ENCODE measurements at regions not wholly inside any gene's neighbourhood (a gene's known extent, or its start where the extent isn't known, plus 50 kb on each side); places are given as distances from the start of the nearest gene placed in this dataset.

GRCh38 chr14:82587226-82587625 is 1053.6 kb upstream of the SEL1L start:
- Histone ChIP-seq H3K4me3 (no peak overlapping the region), H3K9me3 (replicated peaks in 1 of 3) (no peaks in the 10 kb centered on the region), H3K27ac (no peak overlapping the region), H3K4me1 (replicated peaks in 1 of 2) (no peaks in the 10 kb centered on the region), H3K36me3 (replicated peaks in 1 of 2) (no peaks in the 10 kb centered on the region), H3K27me3 (no peaks in the 10 kb centered on the region)
- WGBS, 4 donors, result 68 to 73% (median 71%) methylated on average over 3 of the region's 3 CpGs
- TF ChIP-seq CTCF (IDR thresholded peaks at IDR 0.05) (no peak), POLR2A (IDR thresholded peaks at IDR 0.05) (no peak)
- DNase-seq, result no peak
- intact Hi-C loops (cut with DNase I), result no loop called here

GRCh38 chr14:82595466-82595865 is 1061.8 kb upstream of the SEL1L start:
- H3K27ac ChIP-seq, result no peak overlapping the region
- TF ChIP-seq POLR2A (IDR thresholded peaks at IDR 0.05) (no peak), CTCF (IDR thresholded peaks at IDR 0.05) (no peak)
- no peaks in the 10 kb centered on the region for H3K27me3 ChIP-seq

GRCh38 chr14:82602794-82603193 is 1069.1 kb upstream of the SEL1L start:
- no peaks in the 10 kb centered on the region for H3K27me3 ChIP-seq
- DNase-seq, result no peak
- 72 to 87% (median 79%) methylated on average over 1 of the region's 1 CpG for WGBS, 4 donors
- H3K4me1 ChIP-seq (replicated peaks in 1 of 2), result no peaks in the 10 kb centered on the region
- H3K4me3 ChIP-seq, result no peak overlapping the region
- no peak overlapping the region for H3K27ac ChIP-seq
- TF ChIP-seq CTCF (IDR thresholded peaks at IDR 0.05) (no peak), POLR2A (IDR thresholded peaks at IDR 0.05) (no peak)
- intact Hi-C loops (cut with DNase I), result no loop called here
- no peaks in the 10 kb centered on the region for H3K9me3 ChIP-seq (replicated peaks in 1 of 3)
- H3K36me3 ChIP-seq (replicated peaks in 1 of 2), result no peaks in the 10 kb centered on the region

More at GRCh38 chr14:82595466-82595865, 1061.8 kb upstream of the SEL1L start:
- no peaks in the 10 kb centered on the region for H3K36me3 ChIP-seq (replicated peaks in 1 of 2)
- no peak for DNase-seq
- no peaks in the 10 kb centered on the region for H3K9me3 ChIP-seq (replicated peaks in 1 of 3)
- H3K4me1 ChIP-seq (replicated peaks in 1 of 2), result no peaks in the 10 kb centered on the region
- intact Hi-C loops (cut with DNase I), result no loop called here
- H3K4me3 ChIP-seq, result no peak overlapping the region

- Histone ChIP-seq H3K4me1 (replicated peaks in 1 of 2) (no peaks in the 10 kb centered on the region), H3K9me3 (replicated peaks in 1 of 3) (no peaks in the 10 kb centered on the region), H3K27me3 (no peaks in the 10 kb centered on the region), H3K27ac (no peak overlapping the region), H3K4me3 (no peak overlapping the region), H3K36me3 (replicated peaks in 1 of 2) (no peaks in the 10 kb centered on the region)
- intact Hi-C loops (cut with DNase I), result no loop called here
- no peak for DNase-seq
- TF ChIP-seq CTCF (IDR thresholded peaks at IDR 0.05), result no peak
Observed at GRCh38 chr14:82604819-82605218, 1071.2 kb upstream of the SEL1L start.
